H1 (cell line): ENCODE measurements at regions not wholly inside any gene's neighbourhood (a gene's known extent, or its start where the extent isn't known, plus 50 kb on each side); places are given as distances from the start of the nearest gene placed in this dataset.

Source experiments
- CTCF ChIA-PET: fragments of 300-600 bp; sonication (Branson Sonifier 250); formaldehyde crosslinking; loops from one replicate; lab custom pipeline; 2021; ENCODE audit not compliant: partially characterized antibody; lab: Charles Lee
- POLR2A ChIA-PET: fragments of 300-600 bp; sonication (Branson Sonifier 250); formaldehyde crosslinking; loops from one replicate; lab custom pipeline; 2021; ENCODE audit warnings: inconsistent platforms; ENCODE audit not compliant: partially characterized antibody; lab: Charles Lee
- DNase-seq, 2 experiments: peaks; one replicate each; pipeline versions ENCODE4 v3.0.0 to v3.0.0-alpha.2; 2010 to 2022; ENCODE audit warnings: low spot score in 2 of 2, low read depth in 1 of 2, mixed read lengths in 1 of 2
- FAIRE-seq: peaks from 2 replicates; lab custom pipeline; 2011; peaks lifted over from hg19 to GRCh38; lab: Jason Lieb, UNC
- H2AFZ ChIP-seq: 2 replicates; pipeline ENCODE4 v1.8.1; 2012; ENCODE audit warnings: low read length, inconsistent platforms
- H2AK5ac ChIP-seq: 2 replicates; pipeline ENCODE4 v1.6.1; 2013; ENCODE audit warnings: low read depth, low read length
- H2BK120ac ChIP-seq: replicated peaks from 2 replicates; pipeline ENCODE3; 2013; ENCODE audit warnings: low read depth, low read length, inconsistent platforms
- H2BK12ac ChIP-seq: 2 replicates; pipeline ENCODE4 v1.6.1; 2013; ENCODE audit warnings: low read depth, low read length
- H2BK15ac ChIP-seq: 2 replicates; pipeline ENCODE4 v1.6.1; 2013; ENCODE audit warnings: low read length
- H2BK20ac ChIP-seq: 2 replicates; pipeline ENCODE4 v1.6.1; 2013; ENCODE audit warnings: low read length
- H2BK5ac ChIP-seq: 2 replicates; pipeline ENCODE4 v1.6.1; 2013; ENCODE audit warnings: low read depth, low read length
- H3K14ac ChIP-seq: 2 replicates; pipeline ENCODE4 v1.6.1; 2013; ENCODE audit warnings: inconsistent platforms; ENCODE audit not compliant: insufficient read length
- H3K18ac ChIP-seq: 2 replicates; pipeline ENCODE4 v1.6.1; 2013; ENCODE audit warnings: low read length; ENCODE audit errors: extremely low read depth
- H3K23ac ChIP-seq: 2 replicates; pipeline ENCODE4 v1.6.1; 2013; ENCODE audit warnings: inconsistent platforms; ENCODE audit not compliant: insufficient read length
- H3K23me2 ChIP-seq: 2 replicates; pipeline ENCODE4 v1.6.1; 2013; ENCODE audit warnings: low read depth, low read length
- H3K27ac ChIP-seq: 2 replicates; pipeline ENCODE4 v1.6.1; 2011; ENCODE audit warnings: low read depth, low read length, inconsistent platforms
- H3K27me3 ChIP-seq, 4 experiments: replicated peaks in 1 of 4; 1 replicate in 1 of 4; 2 replicates in 3 of 4; pipeline versions ENCODE4 v1.6.1 to v1.8.1; 2011 to 2013; ENCODE audit warnings: low read length in 3 of 4, mild to moderate bottlenecking in 3 of 4, inconsistent platforms in 2 of 4, mixed read lengths in 2 of 4, moderate library complexity in 1 of 4; ENCODE audit not compliant: control insufficient read depth in 3 of 4, insufficient read depth in 3 of 4; ENCODE audit errors: extremely low read depth in 1 of 4
- H3K36me3 ChIP-seq, 4 experiments: 2 replicates each; pipeline versions ENCODE4 v1.6.1 to v1.8.1; 2011 to 2013; ENCODE audit warnings: mild to moderate bottlenecking in 4 of 4, low read length in 3 of 4, moderate library complexity in 2 of 4, control low read depth in 1 of 4, inconsistent platforms in 1 of 4; ENCODE audit not compliant: insufficient read depth in 4 of 4, control insufficient read depth in 2 of 4
- H3K4ac ChIP-seq: replicated peaks from 2 replicates; pipeline ENCODE3; 2013; ENCODE audit warnings: low read length, low read depth, mixed read lengths, inconsistent platforms; ENCODE audit not compliant: insufficient read length
- H3K4me1 ChIP-seq, 4 experiments: replicated peaks in 1 of 4; 1 replicate in 1 of 4; 2 replicates in 3 of 4; pipeline versions ENCODE4 v1.6.1 to v1.8.1; 2011 to 2013; ENCODE audit warnings: low read length in 3 of 4, inconsistent platforms in 2 of 4, mixed read lengths in 1 of 4; ENCODE audit not compliant: insufficient read depth in 4 of 4, control insufficient read depth in 3 of 4
- H3K4me2 ChIP-seq, 2 experiments: 2 replicates each; pipeline versions ENCODE4 v1.6.1 to v1.8.1; 2011 to 2013; ENCODE audit warnings: low read depth in 2 of 2, low read length in 2 of 2, control low read depth in 1 of 2, inconsistent platforms in 1 of 2, mild to moderate bottlenecking in 1 of 2; ENCODE audit not compliant: insufficient read depth in 1 of 2
- H3K4me3 ChIP-seq, 4 experiments: fragments of 200-600, 300-600 bp in 1 of 4; sonication (generic), shearing (Covaris generic), sonication (Bioruptor Twin) in 1 of 4; 2 replicates each; pipeline versions ENCODE4 v1.5.1 to v1.8.1; 2011 to 2016; ENCODE audit warnings: low read length in 4 of 4, low read depth in 3 of 4, control low read depth in 2 of 4, inconsistent platforms in 2 of 4, mild to moderate bottlenecking in 2 of 4, mixed read lengths in 1 of 4, moderate library complexity in 1 of 4; ENCODE audit not compliant: insufficient read depth in 2 of 4; ENCODE audit errors: extremely low read depth in 1 of 4
- H3K56ac ChIP-seq: replicated peaks from 2 replicates; pipeline ENCODE3; 2013; ENCODE audit warnings: low read depth, mild to moderate bottlenecking, mixed read lengths, low read length, inconsistent platforms; ENCODE audit not compliant: insufficient read length
- H3K79me1 ChIP-seq: 2 replicates; pipeline ENCODE4 v1.6.1; 2013; ENCODE audit warnings: low read depth, low read length, control low read depth
- H3K79me2 ChIP-seq, 2 experiments: 2 replicates each; pipeline versions ENCODE4 v1.6.1 to v1.8.1; 2012 to 2013; ENCODE audit warnings: low read length in 2 of 2, mild to moderate bottlenecking in 2 of 2, inconsistent platforms in 1 of 2; ENCODE audit not compliant: insufficient read depth in 2 of 2, control insufficient read depth in 1 of 2
- H3K9ac ChIP-seq, 4 experiments: replicated peaks in 1 of 4; 1 replicate in 1 of 4; 2 replicates in 3 of 4; pipeline versions ENCODE4 v1.6.1 to v1.8.1; 2011 to 2013; ENCODE audit warnings: low read depth in 3 of 4, low read length in 3 of 4, control low read depth in 2 of 4, mild to moderate bottlenecking in 2 of 4, moderate library complexity in 2 of 4, inconsistent platforms in 1 of 4; ENCODE audit errors: extremely low read depth in 1 of 4
- H3K9me3 ChIP-seq, 2 experiments: 2 replicates each; pipeline versions ENCODE4 v1.6.1 to v1.8.1; 2012 to 2013; ENCODE audit warnings: mild to moderate bottlenecking in 2 of 2, moderate library complexity in 2 of 2, control low read depth in 1 of 2, inconsistent platforms in 1 of 2, low read depth in 1 of 2, low read length in 1 of 2, mixed read lengths in 1 of 2; ENCODE audit not compliant: insufficient read depth in 2 of 2
- H4K20me1 ChIP-seq, 2 experiments: replicated peaks in 1 of 2; 2 replicates each; pipeline versions ENCODE3 to v1.8.1; 2011 to 2013; ENCODE audit warnings: inconsistent platforms in 2 of 2, low read length in 2 of 2, mild to moderate bottlenecking in 1 of 2; ENCODE audit not compliant: insufficient read depth in 2 of 2, control insufficient read depth in 1 of 2
- H4K5ac ChIP-seq: 2 replicates; pipeline ENCODE4 v1.6.1; 2013; ENCODE audit warnings: low read length, low read depth, mixed read lengths, inconsistent platforms; ENCODE audit not compliant: insufficient read length
- H4K8ac ChIP-seq: 2 replicates; pipeline ENCODE4 v1.8.0; 2013; ENCODE audit warnings: mild to moderate bottlenecking, moderate library complexity, low read length, inconsistent platforms; ENCODE audit not compliant: insufficient read depth; ENCODE audit errors: extremely low read depth
- H4K91ac ChIP-seq: replicated peaks from 2 replicates; pipeline ENCODE3; 2013; ENCODE audit warnings: low read length, mixed read lengths, inconsistent platforms; ENCODE audit not compliant: insufficient read length
- ATF2 ChIP-seq: IDR thresholded peaks from 2 replicates; pipeline ENCODE4 v1.6.1; 2012; ENCODE audit warnings: low read length, inconsistent platforms
- CTCF ChIP-seq, 3 experiments: IDR thresholded peaks; 1 replicate in 2 of 3; 2 replicates in 1 of 3; pipeline versions ENCODE4 v1.5.1 to v1.6.1; 2011; ENCODE audit warnings: low read length in 3 of 3, mild to moderate bottlenecking in 3 of 3, inconsistent platforms in 2 of 3, low read depth in 1 of 3, moderate library complexity in 1 of 3; ENCODE audit not compliant: insufficient read depth in 1 of 3; ENCODE audit errors: control extremely low read depth in 1 of 3
- E2F6 ChIP-seq: IDR thresholded peaks from 2 replicates; pipeline ENCODE4 v1.6.1; 2012; ENCODE audit warnings: inconsistent platforms
- EGR1 ChIP-seq: IDR thresholded peaks from 2 replicates; pipeline ENCODE4 v1.6.1; 2011; ENCODE audit warnings: low read depth, low read length, borderline replicate concordance
- EP300 ChIP-seq, 2 experiments: IDR thresholded peaks; 1 replicate in 1 of 2; 2 replicates in 1 of 2; pipeline ENCODE4 v1.6.1; 2011 to 2012; ENCODE audit warnings: low read depth in 2 of 2, low read length in 2 of 2, mild to moderate bottlenecking in 2 of 2, borderline replicate concordance in 1 of 2, inconsistent platforms in 1 of 2, moderate library complexity in 1 of 2
- KDM4A ChIP-seq: IDR thresholded peaks from one replicate; pipeline ENCODE4 v1.7.1; 2012; ENCODE audit warnings: low read depth, mild to moderate bottlenecking, moderate library complexity, low read length, inconsistent platforms; ENCODE audit not compliant: severe bottlenecking
- MAX ChIP-seq: IDR thresholded peaks from 2 replicates; pipeline ENCODE4 v1.6.1; 2012; ENCODE audit warnings: inconsistent platforms
- RFX5 ChIP-seq: IDR thresholded peaks from 2 replicates; pipeline ENCODE4 v1.6.1; 2011; ENCODE audit warnings: low read depth, low read length, improper control_type of control experiment, borderline replicate concordance
- TAF1 ChIP-seq: IDR thresholded peaks from 2 replicates; pipeline ENCODE4 v1.6.1; 2011; ENCODE audit warnings: mild to moderate bottlenecking, low read depth, low read length
- WGBS, 2 experiments: shearing (Covaris generic) in 1 of 2; methylation state at CpG; one replicate each; pipeline versions ENCODE4 v1.1.6 to v1.1.7; 2013 to 2015; ENCODE audit warnings: low lambda C conversion rate in 2 of 2, mixed read lengths in 2 of 2, inconsistent platforms in 1 of 2, low coverage in 1 of 2, missing lambda C conversion rate in 1 of 2; ENCODE audit not compliant: insufficient replicate concordance in 2 of 2, insufficient coverage in 1 of 2, insufficient read length in 1 of 2; ENCODE audit errors: extremely low coverage in 1 of 2, missing lambda C conversion rate in 1 of 2; 5-methylcytosine and 5-hydroxymethylcytosine counted together

GRCh38 chr2:40690525-40690924 lies 238.6 kb upstream of the SLC8A1 start:
- no peak for FAIRE-seq
- CTCF ChIA-PET, result interaction anchor here (0.7 kb wide), 2 partner anchors 196 to 655 kb away, joined by 3 to 4 read pairs; no protein-coding TSS in a partner anchor
- peak overlapping the region; percentile 91 for H2AFZ ChIP-seq
- TF ChIP-seq MAX (no peak), EGR1 (no peak), ATF2 (no peak), KDM4A (no peak), E2F6 (no peak), RFX5 (no peak), TAF1 (no peak), CTCF (IDR thresholded peaks at IDR 0.05; ENCODE audit: control extremely low read depth in 1 of 3, insufficient read depth in 1 of 3, low read depth in 1 of 3, low read length in 3 of 3) (no peak), EP300 (IDR thresholded peaks at IDR 0.05; ENCODE audit: borderline replicate concordance in 1 of 2, low read depth in 2 of 2, low read length in 2 of 2) (no peak)

More at GRCh38 chr2:40690525-40690924, 238.6 kb upstream of the SLC8A1 start:
- H4K20me1 ChIP-seq, result no peaks in the 10 kb centered on the region
- no peak overlapping the region for H2BK12ac ChIP-seq
- no peaks in the 10 kb centered on the region for H3K36me3 ChIP-seq
- no peak overlapping the region for H3K23ac ChIP-seq
- 87% methylated on average over 3 of the region's 3 CpGs; no CpG with 5 or more reads in 1 of the 2 experiments for WGBS, 2 experiments
- no peak overlapping the region for H3K4me3 ChIP-seq
- H3K14ac ChIP-seq, result no peak overlapping the region
- no peak overlapping the region for H2BK5ac ChIP-seq
- H2BK15ac ChIP-seq, result no peak overlapping the region
- no peak overlapping the region for H2BK20ac ChIP-seq
- H3K4me2 ChIP-seq, result no peak overlapping the region
- POLR2A ChIA-PET, result no interaction called here
- H3K4me1 ChIP-seq, result no peaks in the 10 kb centered on the region
- H3K27ac ChIP-seq, result no peak overlapping the region
- H4K91ac ChIP-seq, result no peak overlapping the region
- no peak for DNase-seq
- H3K56ac ChIP-seq, result no peak overlapping the region
- no peaks in the 10 kb centered on the region for H3K23me2 ChIP-seq
- no peaks in the 10 kb centered on the region for H3K79me1 ChIP-seq
- H3K18ac ChIP-seq, result no peak overlapping the region
- no peaks in the 10 kb centered on the region for H3K9me3 ChIP-seq
- no peak overlapping the region for H4K8ac ChIP-seq
- no peaks in the 10 kb centered on the region for H3K79me2 ChIP-seq
- H2BK120ac ChIP-seq, result no peak overlapping the region
- no peak overlapping the region for H4K5ac ChIP-seq
- no peak overlapping the region for H3K9ac ChIP-seq
- H2AK5ac ChIP-seq, result no peak overlapping the region
- no peaks in the 10 kb centered on the region for H3K27me3 ChIP-seq
- no peak overlapping the region for H3K4ac ChIP-seq
